Activated naive CD4-positive, alpha-beta T cell treated with anti-CD3 and anti-CD28 coated beads for 36 hours (primary cell): ENCODE measurements at regions not wholly inside any gene's neighbourhood (a gene's known extent, or its start where the extent isn't known, plus 50 kb on each side); places are given as distances from the start of the nearest gene placed in this dataset.

Source experiments
- CTCF ChIA-PET: fragments of 350-600 bp; sonication (Branson Sonifier 250); formaldehyde crosslinking; loops from one replicate; lab custom pipeline; 2021; ENCODE audit warnings: antibody characterized with exemption; lab: Charles Lee
- DNase-seq: peaks from one replicate; pipeline ENCODE4 v3.0.0-alpha.2; 2020
- H3K27ac Mint-ChIP-seq: one replicate; pipeline ENCODE4 v1.8.0; 2021; ENCODE audit warnings: mild to moderate bottlenecking, mixed read lengths
- H3K27me3 Mint-ChIP-seq: one replicate; pipeline ENCODE4 v1.8.0; 2021; ENCODE audit warnings: low read depth, mixed read lengths
- H3K36me3 Mint-ChIP-seq: one replicate; pipeline ENCODE4 v1.8.0; 2021; ENCODE audit warnings: low read depth, mixed read lengths
- H3K4me1 Mint-ChIP-seq: one replicate; pipeline ENCODE4 v1.8.0; 2021; ENCODE audit warnings: low read depth, mixed read lengths
- H3K4me3 Mint-ChIP-seq: one replicate; pipeline ENCODE4 v1.8.0; 2021; ENCODE audit warnings: mild to moderate bottlenecking, moderate library complexity, mixed read lengths
- H3K9me3 Mint-ChIP-seq: one replicate; pipeline ENCODE4 v1.8.0; 2021; ENCODE audit warnings: mixed read lengths
- intact Hi-C: fragments of 100-400 bp; cut with micrococcal nuclease; formaldehyde crosslinking; loops from one replicate; pipeline ENCODE4 v1.15.1; 2023

GRCh38 chr15:77709135-77709886 lies 76.6 kb upstream of the LINGO1 start:
- no peak for DNase-seq
- no peak overlapping the region for H3K27ac Mint-ChIP-seq
- H3K4me3 Mint-ChIP-seq: no peak overlapping the region
- H3K36me3 Mint-ChIP-seq: no peaks in the 10 kb centered on the region
- no peaks in the 10 kb centered on the region for H3K9me3 Mint-ChIP-seq
- intact Hi-C loops: no loop called here
- H3K4me1 Mint-ChIP-seq: no peaks in the 10 kb centered on the region
- H3K27me3 Mint-ChIP-seq: peaks cover 2% of the 10 kb centered on the region
- CTCF ChIA-PET: no interaction called here

- intact Hi-C loops: no loop called here
- no peak for DNase-seq
- CTCF ChIA-PET: no interaction called here
- Mint-ChIP-seq H3K9me3 (no peaks in the 10 kb centered on the region), H3K36me3 (no peaks in the 10 kb centered on the region), H3K4me3 (no peak overlapping the region), H3K4me1 (no peaks in the 10 kb centered on the region), H3K27ac (no peak overlapping the region), H3K27me3 (peaks cover 5% of the 10 kb centered on the region)
These were observed 74.0 kb upstream of the LINGO1 start for GRCh38 chr15:77706482-77707244.

GRCh38 chr15:77702211-77702957 lies 69.7 kb upstream of the LINGO1 start:
- no peaks in the 10 kb centered on the region for H3K9me3 Mint-ChIP-seq
- H3K27me3 Mint-ChIP-seq: peaks cover 8% of the 10 kb centered on the region
- no peaks in the 10 kb centered on the region for H3K4me1 Mint-ChIP-seq
- no peaks in the 10 kb centered on the region for H3K36me3 Mint-ChIP-seq
- H3K4me3 Mint-ChIP-seq: no peak overlapping the region
- CTCF ChIA-PET: interaction anchor here (1.4 kb wide), 1 partner anchor 118 kb away, joined by 3 read pairs; no protein-coding TSS in a partner anchor
- intact Hi-C loops: no loop called here
- no peak overlapping the region for H3K27ac Mint-ChIP-seq
- peak; percentile 48 for DNase-seq

- Mint-ChIP-seq H3K4me3 (no peak overlapping the region), H3K4me1 (no peaks in the 10 kb centered on the region), H3K9me3 (no peaks in the 10 kb centered on the region), H3K27ac (no peak overlapping the region), H3K36me3 (no peaks in the 10 kb centered on the region), H3K27me3 (peaks cover 18% of the 10 kb centered on the region)
- intact Hi-C loops: no loop called here
- CTCF ChIA-PET: no interaction called here
- no peak for DNase-seq
These were observed 65.8 kb upstream of the LINGO1 start for GRCh38 chr15:77698481-77698880.

GRCh38 chr15:77697893-77698292 lies 65.2 kb upstream of the LINGO1 start:
- Mint-ChIP-seq H3K4me1 (no peaks in the 10 kb centered on the region), H3K27ac (no peak overlapping the region), H3K27me3 (peaks cover 23% of the 10 kb centered on the region), H3K9me3 (no peaks in the 10 kb centered on the region), H3K36me3 (no peaks in the 10 kb centered on the region), H3K4me3 (no peak overlapping the region)
- intact Hi-C loops: no loop called here
- DNase-seq: no peak
- CTCF ChIA-PET: no interaction called here

- H3K4me3 Mint-ChIP-seq: no peak overlapping the region
- H3K36me3 Mint-ChIP-seq: no peaks in the 10 kb centered on the region
- no peaks in the 10 kb centered on the region for H3K9me3 Mint-ChIP-seq
- intact Hi-C loops: no loop called here
- CTCF ChIA-PET: no interaction called here
- DNase-seq: no peak
- peaks cover 21% of the 10 kb centered on the region for H3K27me3 Mint-ChIP-seq
- no peaks in the 10 kb centered on the region for H3K4me1 Mint-ChIP-seq
- no peak overlapping the region for H3K27ac Mint-ChIP-seq
These were observed 64.2 kb upstream of the LINGO1 start for GRCh38 chr15:77696871-77697270.

- Mint-ChIP-seq H3K4me3 (no peak overlapping the region), H3K4me1 (no peaks in the 10 kb centered on the region), H3K27me3 (peaks cover 21% of the 10 kb centered on the region), H3K9me3 (no peaks in the 10 kb centered on the region), H3K27ac (no peak overlapping the region), H3K36me3 (no peaks in the 10 kb centered on the region)
- CTCF ChIA-PET: no interaction called here
- intact Hi-C loops: no loop called here
- no peak for DNase-seq
These were observed 63.4 kb upstream of the LINGO1 start for GRCh38 chr15:77695961-77696582.

- Mint-ChIP-seq H3K4me1 (no peaks in the 10 kb centered on the region), H3K27ac (no peak overlapping the region), H3K36me3 (no peaks in the 10 kb centered on the region), H3K27me3 (peaks cover 21% of the 10 kb centered on the region), H3K4me3 (no peak overlapping the region), H3K9me3 (no peaks in the 10 kb centered on the region)
- CTCF ChIA-PET: no interaction called here
- DNase-seq: no peak
- intact Hi-C loops: no loop called here
These were observed 62.8 kb upstream of the LINGO1 start for GRCh38 chr15:77695548-77695947.

GRCh38 chr15:77693576-77693975 lies 60.9 kb upstream of the LINGO1 start:
- H3K27me3 Mint-ChIP-seq: peaks cover 25% of the 10 kb centered on the region
- DNase-seq: no peak
- no peaks in the 10 kb centered on the region for H3K4me1 Mint-ChIP-seq
- H3K4me3 Mint-ChIP-seq: no peak overlapping the region
- H3K36me3 Mint-ChIP-seq: no peaks in the 10 kb centered on the region
- H3K9me3 Mint-ChIP-seq: no peaks in the 10 kb centered on the region
- H3K27ac Mint-ChIP-seq: no peak overlapping the region
- intact Hi-C loops: no loop called here
- CTCF ChIA-PET: no interaction called here

GRCh38 chr15:77692614-77693013 lies 59.9 kb upstream of the LINGO1 start:
- no peak for DNase-seq
- no peak overlapping the region for H3K4me3 Mint-ChIP-seq

GRCh38 chr15:77691607-77692006 lies 58.9 kb upstream of the LINGO1 start:
- Mint-ChIP-seq H3K4me3 (no peak overlapping the region), H3K27ac (no peak overlapping the region)

More at GRCh38 chr15:77692614-77693013, 59.9 kb upstream of the LINGO1 start:
- Mint-ChIP-seq H3K9me3 (no peaks in the 10 kb centered on the region), H3K27me3 (peaks cover 19% of the 10 kb centered on the region), H3K36me3 (no peaks in the 10 kb centered on the region), H3K4me1 (no peaks in the 10 kb centered on the region), H3K27ac (no peak overlapping the region)
- CTCF ChIA-PET: no interaction called here
- intact Hi-C loops: no loop called here

GRCh38 chr15:77689821-77690220 lies 57.1 kb upstream of the LINGO1 start:
- CTCF ChIA-PET: no interaction called here
- Mint-ChIP-seq H3K27me3 (peaks cover 19% of the 10 kb centered on the region), H3K27ac (no peak overlapping the region), H3K4me1 (no peaks in the 10 kb centered on the region), H3K4me3 (no peak overlapping the region), H3K9me3 (no peaks in the 10 kb centered on the region), H3K36me3 (no peaks in the 10 kb centered on the region)
- DNase-seq: no peak
- intact Hi-C loops: no loop called here

More at GRCh38 chr15:77691607-77692006, 58.9 kb upstream of the LINGO1 start:
- H3K27me3 Mint-ChIP-seq: peaks cover 19% of the 10 kb centered on the region
- CTCF ChIA-PET: no interaction called here
- H3K9me3 Mint-ChIP-seq: no peaks in the 10 kb centered on the region
- H3K36me3 Mint-ChIP-seq: no peaks in the 10 kb centered on the region
- intact Hi-C loops: no loop called here
- no peak for DNase-seq
- no peaks in the 10 kb centered on the region for H3K4me1 Mint-ChIP-seq
